ENCODE measurements at regions not wholly inside any gene's neighbourhood (a gene's known extent, or its start where the extent isn't known, plus 50 kb on each side); places are given as distances from the start of the nearest gene placed in this dataset.
"Not testable (repeated sequence)": the region's sequence is repeated elsewhere in the genome, so short reads cannot be mapped to it uniquely, and the experiment has no call there.

DNA sequence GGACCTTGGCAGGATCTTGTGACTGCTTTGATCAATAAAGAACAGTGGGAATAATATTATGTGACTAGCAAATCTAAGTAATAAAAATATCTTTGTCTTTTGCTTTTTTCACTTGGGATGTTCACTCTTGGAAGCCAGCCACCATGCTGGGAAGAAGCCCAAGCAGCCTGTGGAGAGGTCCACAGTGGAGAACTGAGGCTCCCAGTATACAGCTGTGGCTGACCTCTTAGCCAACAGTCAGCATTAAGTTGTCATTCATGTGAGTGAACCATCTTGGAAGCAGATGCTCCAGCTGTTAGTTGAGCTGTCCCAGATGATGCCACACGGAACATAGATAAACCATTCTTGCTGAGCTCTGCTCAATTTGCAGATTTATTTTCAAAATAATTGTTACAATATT lies 160.0 kb downstream of the OSR1 start:
- DNase-seq = no peak

GRCh38 chr2:19195661-19196060 lies 162.8 kb downstream of the OSR1 start:
- DNase-seq = no peak

GRCh38 chr2:19189391-19189790 lies 169.0 kb downstream of the OSR1 start:
- no peak for DNase-seq

GRCh38 chr2:19187323-19188020 lies 171.0 kb downstream of the OSR1 start:
- DNase-seq = peak; percentile 96

- DNase-seq = no peak
Observed at GRCh38 chr2:19185086-19185485, 173.3 kb downstream of the OSR1 start.

DNA sequence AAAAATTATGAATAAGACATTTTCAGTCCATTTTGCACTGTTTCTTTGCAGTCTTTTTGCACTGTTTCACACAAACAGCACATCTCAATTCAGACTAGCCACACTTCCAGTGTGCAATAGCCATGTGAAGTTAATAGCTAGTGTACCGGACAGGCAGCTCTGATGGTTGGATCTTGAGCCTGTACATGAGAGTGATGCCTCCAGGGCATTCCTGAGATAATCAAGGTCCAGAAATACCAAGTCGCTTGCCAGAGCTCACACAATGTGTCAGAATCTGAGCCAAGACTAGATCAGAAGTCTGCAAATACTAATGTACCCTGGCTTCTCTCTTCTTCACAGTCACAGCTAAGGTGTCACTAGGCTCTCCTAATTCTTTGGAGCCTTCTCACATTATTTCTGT lies 180.2 kb downstream of the OSR1 start:
- peak; percentile 65 for DNase-seq

DNA sequence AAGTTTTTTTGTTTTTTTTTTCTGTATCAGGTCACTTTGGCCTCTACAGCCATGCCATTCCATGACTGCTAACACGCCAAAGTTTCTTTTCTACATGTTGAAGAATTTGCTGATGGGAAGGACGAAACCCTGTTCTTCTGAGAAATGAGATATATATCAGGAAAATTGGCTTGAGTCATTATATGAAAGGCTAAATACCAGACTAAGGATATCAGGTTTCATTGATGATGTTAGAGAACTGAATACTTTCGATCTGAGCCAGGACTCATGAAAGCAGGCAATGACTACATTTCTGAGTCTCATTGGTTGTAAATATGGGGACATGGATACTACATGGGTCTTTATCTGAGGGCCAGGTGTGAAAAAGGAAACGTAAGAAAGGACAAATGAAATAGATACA lies 181.4 kb downstream of the OSR1 start:
- DNase-seq = no peak

DNA sequence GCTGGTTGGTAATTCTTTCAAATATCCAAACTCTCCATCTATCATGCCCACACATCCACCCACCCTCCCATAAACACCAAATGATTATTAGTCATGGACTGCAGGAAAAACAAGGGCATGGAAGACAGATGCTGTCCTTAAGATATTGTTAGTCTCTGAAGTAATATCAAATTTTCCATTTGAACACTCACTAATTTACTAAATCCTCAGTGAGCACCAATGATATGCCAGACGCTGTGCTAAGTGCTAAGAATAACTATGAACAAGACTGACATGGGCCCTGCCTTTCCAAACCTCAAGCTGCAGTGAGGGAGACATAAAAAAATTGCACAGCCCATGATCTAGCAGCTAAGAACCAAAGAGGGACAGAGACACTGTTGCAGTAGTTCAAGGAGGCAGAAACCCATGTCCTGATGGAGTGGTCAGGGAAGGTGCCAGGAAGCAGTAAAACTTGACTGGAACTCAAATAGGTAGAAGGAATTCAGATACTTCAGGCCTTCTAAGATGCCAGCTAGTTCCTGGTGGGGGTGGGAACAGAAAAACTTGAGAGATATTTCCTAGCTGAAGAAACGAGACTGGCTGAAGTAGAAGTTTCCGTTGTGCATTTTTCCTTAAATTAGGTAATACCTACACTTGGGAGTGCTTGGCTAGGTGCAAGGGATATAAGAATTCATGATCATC lies 182.1 kb downstream of the OSR1 start:
- no peak for DNase-seq

- DNase-seq = no peak
Observed at GRCh38 chr2:19174176-19174575, 184.2 kb downstream of the OSR1 start.

GRCh38 chr2:19171409-19171808 lies 187.0 kb downstream of the OSR1 start:
- no peak for DNase-seq

DNA sequence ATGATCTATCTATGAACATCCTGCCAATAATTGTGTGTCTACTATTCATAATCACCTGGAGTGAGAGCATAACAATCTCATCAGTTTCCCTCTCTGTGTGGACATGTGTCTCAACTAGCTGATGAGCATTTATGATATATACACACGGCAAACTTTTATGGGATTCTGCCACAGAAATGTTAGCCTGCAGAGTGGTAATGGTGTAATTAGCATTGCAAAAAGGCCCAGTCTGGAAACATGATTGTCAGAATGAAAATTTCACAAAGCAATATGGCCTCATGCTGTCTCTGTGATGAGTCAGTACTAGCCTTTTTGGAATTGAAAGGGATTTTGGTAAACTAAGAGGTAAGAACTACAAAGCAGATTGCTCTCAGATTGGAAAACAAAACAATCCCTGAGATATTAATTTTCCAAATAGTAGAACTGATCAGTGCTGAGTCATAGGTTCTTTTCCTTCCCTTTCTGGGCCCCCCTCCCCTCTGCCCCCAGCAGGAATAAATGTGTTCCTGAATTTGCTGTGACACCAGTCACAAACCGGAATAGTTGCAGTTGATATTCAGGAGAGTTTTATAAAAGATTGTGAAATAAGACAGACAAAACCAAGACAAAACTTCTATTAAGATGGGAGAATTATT lies 189.2 kb downstream of the OSR1 start:
- DNase-seq = no peak

DNA sequence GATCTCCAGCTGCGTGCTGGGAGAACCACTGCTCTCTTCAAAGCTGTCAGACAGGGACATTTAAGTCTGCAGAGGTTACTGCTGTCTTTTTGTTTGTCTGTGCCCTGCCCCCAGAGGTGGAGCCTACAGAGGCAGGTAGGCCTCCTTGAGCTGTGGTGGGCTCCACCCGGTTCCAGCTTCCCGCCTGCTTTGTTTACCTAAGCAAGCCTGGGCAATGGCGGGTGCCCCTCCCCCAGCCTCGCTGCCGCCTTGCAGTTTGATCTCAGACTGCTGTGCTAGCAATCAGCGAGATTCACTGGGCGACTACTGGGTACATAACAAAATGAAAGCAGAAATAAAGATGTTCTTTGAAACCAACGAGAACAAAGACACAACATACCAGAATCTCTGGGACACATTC lies 194.3 kb downstream of the OSR1 start:
- not testable (repeated sequence) for DNase-seq

GRCh38 chr2:19158896-19159295 lies 199.5 kb downstream of the OSR1 start:
- no peak for DNase-seq

GRCh38 chr2:19158211-19158610 lies 200.2 kb downstream of the OSR1 start:
- DNase-seq = no peak

- DNase-seq = no peak
Observed at GRCh38 chr2:19156646-19157045, 201.8 kb downstream of the OSR1 start.

DNA sequence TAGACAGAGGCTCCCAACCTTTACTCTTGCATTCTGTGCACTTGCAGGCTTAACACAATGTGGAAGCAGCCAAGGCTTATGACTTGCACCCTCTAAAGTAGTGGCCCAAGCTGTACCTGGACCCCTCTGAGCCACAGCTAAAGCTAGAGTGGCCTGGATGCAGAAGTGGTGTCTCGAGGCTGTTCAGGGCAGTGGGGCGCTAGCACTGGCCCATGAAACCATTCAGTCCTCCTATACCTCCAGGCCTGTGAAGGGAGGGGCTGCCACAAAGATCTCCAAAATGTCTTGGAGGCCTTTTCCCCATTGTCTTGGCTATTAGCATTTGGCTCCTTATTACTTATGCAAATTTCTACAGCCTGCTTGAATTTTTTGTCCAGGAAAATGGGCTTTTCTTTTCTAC lies 207.7 kb downstream of the OSR1 start:
- no peak for DNase-seq

- no peak for DNase-seq
Observed at GRCh38 chr2:19146867-19147266, 211.6 kb downstream of the OSR1 start.

DNA sequence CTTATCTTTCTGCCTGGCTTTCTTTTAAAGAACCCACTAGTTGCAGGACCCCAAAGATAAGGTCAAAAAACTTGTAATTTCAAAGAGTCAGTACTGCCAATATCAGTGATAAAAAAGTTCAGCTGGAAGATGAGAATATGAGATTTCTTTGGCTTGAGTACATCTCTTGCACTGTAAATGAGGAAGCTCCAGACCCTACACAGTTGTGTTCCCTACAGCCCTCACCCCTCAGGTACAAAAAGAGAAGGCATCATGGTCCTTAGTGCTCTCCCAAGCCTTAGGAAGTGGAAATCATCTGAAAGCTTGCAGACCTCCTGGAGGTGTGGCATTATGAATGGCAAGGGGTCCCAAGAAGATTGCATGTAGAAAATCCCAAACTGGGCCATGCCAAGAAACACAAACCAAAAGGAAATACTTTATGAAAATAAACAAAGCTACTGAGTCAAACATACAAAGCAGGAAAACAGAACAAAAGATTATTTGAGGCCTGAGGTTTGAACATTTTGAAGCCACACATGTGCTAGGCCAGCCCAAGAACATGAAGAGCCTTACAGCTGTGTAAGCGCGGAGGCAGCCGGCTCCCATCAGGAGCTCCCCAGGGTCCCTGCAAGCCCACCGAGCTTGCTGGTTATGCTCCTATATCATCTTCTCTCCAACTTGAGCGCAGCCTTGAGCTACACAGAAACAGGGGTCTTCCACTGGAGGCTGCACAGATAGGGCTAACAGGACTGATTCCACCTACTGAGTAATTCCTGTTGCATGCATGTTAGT lies 217.0 kb downstream of the OSR1 start:
- no peak for DNase-seq

DNA sequence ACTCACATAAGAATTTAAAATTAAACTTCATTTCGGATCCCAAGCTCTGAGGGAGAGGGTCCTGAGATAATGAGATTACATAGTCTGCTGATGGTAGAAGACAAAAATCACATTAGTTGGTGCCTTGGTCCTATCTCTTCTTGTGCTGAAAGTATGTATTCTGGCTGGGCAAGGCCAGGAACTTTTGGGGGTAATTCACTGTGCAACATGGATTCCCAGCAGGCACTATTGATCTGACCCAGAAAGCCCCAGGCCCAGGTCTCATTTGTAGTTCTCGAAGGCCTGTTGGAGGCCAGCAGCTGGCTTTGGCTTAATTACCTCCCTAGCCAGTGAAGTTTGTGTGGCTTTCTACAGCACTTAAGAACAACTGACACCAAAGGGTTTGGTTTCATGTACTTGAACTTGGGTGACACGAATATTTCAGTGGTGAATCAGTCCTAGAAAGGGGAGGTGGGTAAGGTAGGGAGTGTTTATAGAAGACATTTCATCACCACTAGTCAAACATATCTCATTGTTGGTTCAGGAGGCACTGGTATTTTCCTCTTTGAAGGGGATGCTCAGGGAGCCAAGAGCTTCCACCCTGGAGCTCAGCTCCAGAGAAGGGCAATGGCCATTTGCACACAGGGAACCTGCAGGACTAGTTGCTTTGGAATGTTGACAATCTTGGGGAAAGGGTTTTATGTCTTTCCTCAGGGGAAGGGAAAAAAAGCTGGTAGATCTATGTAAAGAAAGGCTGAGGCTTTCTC lies 217.8 kb downstream of the OSR1 start:
- peak; percentile 88 for DNase-seq

DNA sequence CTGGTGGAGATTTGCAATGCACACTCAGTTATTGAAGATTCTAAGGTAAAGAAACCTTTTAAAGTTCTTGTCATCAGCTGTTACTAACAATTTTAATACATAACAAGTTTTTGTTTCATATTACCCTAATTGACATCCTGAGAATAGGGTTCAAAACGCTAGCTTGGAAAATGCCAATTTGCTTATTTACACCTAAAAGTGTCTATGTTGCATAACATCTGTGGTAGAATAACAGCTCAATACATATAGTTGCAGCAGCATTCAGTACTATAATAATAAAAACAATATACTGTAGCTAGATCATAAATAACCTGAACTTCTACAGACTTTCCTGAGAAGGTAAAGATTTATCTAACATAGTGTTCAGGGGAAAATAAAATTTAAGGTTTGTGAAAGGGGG lies 219.0 kb downstream of the OSR1 start:
- no peak for DNase-seq

DNA sequence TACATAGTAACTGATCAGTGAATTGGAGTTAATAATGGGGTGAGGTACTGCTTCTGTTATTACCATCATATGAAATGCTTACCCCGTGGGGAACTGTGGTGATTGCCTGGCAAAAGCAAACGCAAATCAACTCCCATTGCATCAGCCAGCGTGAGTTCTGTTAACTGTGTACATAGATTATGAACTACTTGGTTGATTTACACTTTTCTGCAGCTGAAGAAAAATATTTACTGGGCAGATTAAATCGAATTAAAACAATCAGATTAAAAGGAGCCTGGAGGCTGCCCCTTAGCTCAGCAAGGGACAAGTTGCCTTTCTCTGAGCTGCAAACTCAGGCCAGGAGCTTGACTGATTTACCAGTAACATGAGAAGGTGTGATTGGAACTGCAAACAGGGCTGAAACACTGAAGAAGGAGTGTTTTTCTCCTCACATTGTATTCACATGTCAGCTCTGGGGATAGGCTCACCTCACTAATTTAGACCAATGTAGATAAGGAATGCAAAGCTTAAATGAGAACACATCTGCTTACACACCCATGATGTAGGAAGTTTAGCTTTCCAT lies 220.1 kb downstream of the OSR1 start:
- no peak for DNase-seq

DNA sequence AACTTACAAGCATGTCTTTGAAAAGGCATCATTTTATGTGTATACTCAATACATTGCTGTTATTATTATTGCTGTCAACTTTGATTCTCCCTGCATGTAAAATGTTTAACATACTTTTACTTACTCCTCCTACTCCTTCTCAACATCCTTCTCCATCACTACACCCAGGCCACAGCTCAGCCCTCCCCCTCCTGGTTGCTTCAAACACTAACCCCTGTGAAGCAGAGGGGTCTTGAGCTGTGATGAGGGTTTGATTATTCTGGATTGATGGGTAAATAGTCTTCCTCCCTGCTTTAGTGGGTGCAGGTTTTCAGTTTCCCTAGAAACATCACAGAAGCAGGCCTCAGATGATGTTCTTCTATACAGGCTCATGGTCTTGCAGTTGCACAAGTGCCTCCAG lies 221.0 kb downstream of the OSR1 start:
- no peak for DNase-seq

- DNase-seq = no peak
Observed at GRCh38 chr2:19132967-19133366, 225.5 kb downstream of the OSR1 start.
